Hippocampal formation (tissue), 2 donors: ENCODE measurements at regions not wholly inside any gene's neighbourhood (a gene's known extent, or its start where the extent isn't known, plus 50 kb on each side); places are given as distances from the start of the nearest gene placed in this dataset.
"Not testable (repeated sequence)": the region's sequence is repeated elsewhere in the genome, so short reads cannot be mapped to it uniquely, and the experiment has no call there.

ENCODE experiments used
- DNase-seq, 2 donors: peaks; one replicate each; lab custom pipeline; 2025; lab: John Stamatoyannopoulos, UW

DNA sequence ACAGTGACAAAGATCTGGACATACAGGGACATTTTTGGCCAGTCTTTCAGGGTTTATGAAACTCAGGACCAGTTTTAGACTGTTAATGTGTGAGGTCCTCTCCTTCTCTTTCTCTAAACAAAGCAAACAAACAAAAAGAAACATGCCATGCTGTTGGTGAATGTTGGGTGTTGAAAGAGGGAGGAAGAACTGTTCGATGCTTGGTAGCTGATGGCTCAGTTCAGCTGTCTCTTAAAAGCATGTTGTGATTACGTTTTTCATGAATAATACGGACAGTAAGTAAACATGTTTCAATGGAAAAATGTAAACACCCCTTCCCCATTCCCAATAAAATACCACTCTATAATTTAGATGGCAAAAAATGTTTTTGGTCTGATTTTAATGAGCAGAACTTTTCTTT lies 219.1 kb downstream of the SEC23IP start:
- DNase-seq = no peak

DNA sequence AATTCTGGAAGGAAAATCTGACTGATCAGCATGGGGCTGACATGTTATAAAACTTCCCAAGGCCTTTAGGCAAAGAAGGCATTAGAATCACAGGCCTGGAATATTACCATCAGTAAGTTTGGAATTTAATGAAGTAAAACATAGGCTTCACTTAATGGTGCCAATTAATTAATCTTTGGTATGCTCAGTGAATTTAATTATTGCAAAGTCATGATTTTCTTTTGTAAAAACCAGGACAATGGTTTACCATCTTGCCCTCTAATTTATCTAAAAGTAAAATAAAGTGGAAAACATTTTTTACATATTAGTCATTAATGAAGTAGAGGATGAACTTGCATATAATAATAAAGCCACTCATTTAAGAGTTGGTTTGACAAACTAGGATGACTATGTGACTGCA lies 220.3 kb downstream of the SEC23IP start:
- DNase-seq = no peak

DNA sequence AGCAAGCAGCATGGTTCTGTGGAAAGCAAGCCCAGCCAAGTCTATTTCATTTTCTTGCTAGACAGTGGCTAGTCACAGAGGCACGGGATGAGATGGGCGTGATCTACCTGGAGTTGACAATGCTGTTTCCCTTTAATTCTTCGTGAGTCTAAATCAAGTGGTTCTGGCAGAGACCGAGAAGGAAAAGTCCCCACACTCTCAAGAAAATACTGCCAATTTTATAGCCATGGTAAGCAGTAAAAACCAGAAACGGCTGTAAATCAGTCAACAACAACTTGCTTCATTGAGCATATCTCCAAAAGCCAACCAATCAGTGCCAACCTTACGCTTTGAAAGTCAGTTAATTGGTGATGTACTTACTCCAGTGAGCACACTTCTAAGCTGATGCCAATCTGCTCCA lies 223.4 kb downstream of the SEC23IP start:
- DNase-seq = no peak

DNA sequence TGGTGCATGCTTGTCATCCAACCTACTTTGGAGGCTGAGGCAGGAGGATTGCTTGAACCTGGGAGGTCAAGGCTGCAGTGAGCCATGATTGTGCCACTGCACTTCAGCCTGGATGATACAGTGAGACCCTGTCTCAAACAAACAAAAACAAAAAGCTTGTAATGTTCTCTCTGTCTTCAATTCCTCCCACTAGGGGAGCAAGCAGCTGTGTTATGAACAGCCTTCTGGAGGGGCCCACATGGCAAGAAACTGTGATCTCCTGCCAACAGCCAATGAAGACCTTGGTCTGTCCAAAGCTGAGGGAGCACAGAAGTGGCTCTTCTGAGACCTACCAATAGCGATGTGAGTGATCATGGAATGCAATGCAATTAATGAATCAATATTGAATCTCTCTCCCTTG lies 229.2 kb downstream of the SEC23IP start:
- no peak for DNase-seq

DNA sequence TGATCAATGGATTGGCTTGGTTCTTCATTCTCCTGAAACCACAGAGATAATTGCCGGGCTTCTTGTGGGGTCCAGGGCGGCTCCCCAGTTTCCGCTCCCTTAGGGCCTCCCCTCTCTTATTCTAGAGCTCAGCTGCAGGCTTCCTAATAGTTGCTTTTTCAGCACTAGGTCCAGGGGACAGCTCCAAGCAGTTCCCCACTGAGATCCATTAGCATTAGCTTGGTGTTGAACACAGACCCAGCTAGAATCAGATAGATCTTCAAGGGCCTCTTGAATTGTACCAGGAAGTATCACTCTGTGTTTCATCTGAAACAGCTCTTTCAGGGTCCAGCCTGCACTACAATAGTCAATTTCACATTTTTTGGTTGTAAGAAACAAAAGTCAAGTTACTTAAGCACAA lies 238.7 kb downstream of the SEC23IP start:
- DNase-seq = no peak

DNA sequence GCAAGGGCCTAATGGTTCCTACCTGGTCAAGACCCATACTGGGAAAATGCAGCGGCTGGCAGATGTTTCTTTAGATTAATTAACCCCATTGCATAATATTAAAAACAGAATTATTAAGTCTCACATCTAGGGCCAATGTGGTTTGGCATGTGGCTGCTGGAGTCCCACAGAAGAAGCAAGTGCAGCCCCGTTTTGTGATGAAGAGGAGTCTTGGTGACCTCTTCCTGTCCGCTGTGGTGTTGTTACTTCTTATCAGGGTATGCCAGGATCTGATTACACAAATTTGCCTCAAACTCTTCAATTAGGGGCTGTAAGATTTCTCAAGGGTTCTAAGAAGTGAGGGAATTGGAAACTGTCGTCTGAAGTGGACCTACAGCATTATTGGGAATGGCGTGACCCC lies 240.3 kb downstream of the SEC23IP start:
- no peak for DNase-seq

DNA sequence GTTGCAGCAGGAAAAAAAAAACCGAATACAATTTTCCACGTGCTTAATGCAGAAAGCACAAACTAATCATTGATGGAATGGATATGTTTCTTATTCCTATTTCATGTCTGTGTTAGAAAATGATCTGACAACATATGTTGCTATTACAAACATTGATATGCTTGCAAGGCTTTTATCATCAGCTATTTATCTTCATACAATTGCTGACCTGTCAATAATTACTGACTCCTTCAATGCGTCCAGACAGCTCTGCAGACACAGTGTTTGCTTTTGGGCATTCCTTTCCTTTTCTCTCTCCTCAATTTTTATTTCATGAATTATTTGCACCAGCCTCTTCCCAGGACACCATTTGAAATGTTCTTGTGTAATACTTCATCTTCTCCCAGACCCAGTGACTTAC lies 246.2 kb downstream of the SEC23IP start:
- no peak for DNase-seq

DNA sequence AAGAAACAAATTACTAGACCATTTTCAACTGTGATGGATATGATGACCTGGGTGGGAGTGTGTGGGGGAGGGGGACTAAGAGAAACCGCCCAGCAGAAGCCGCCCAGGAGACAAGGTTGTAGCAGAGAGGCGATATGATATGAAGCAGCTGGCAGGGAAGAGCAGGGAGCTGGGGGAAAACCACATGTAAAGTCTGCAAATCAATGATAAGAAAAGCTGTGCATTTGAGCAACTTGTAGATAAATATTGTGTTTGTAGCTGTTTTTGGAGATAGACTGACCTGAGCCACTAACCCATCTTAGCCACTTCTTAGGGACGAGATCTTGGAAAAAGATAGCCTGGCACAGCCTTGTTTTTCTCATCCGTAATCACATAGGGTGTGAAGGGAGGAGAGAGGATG lies 252.6 kb downstream of the SEC23IP start:
- no peak for DNase-seq

DNA sequence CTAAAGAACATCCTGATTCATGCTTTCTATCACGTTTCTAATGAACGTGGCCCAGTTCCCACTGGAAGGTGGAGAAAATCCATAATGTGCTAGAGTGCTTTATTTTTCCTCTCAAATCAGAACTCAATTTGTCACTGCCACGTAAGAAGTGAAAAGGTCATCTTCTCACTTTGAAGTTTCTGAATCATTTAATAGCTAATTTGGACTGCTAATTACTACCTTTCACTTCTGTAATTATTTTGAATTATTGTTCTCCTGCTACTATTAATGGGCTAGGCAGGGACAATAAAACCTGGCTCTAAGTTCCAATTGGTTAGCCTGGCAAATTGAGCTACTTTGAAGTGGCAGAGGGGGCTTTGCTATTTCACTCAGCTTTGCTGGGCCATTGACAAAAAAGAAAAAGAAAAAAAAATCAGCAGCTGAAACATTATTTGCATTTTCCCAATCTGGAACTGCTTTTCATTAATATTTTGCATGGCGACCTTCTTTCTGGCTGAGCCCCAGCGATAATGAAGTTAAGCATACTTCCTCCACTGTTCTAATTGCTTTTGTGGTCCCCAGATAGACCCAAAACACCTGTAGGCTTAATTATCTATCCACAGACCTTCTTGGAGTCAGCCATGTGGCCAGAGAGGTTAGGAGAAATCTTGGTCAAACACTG lies 264.2 kb downstream of the SEC23IP start:
- no peak for DNase-seq

DNA sequence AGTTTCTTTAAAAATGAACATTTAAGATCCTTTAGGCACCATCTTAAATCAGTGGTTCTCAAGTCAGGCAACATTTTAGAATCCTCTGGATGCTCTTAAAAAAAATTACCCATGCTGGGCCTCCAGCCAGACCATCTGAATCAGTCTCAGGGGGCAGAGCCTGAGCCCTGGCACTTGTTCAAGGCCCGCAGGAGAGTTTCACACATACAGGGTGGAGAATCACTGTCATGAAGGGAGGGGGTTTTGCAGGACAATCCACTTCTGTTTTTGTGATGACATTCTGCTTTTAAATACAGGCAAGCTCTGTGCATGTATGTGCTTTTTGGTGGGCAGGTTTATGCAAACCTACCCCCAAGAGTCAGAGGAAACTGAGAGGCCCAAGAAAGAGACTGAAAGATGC lies 268.6 kb downstream of the SEC23IP start:
- no peak for DNase-seq

DNA sequence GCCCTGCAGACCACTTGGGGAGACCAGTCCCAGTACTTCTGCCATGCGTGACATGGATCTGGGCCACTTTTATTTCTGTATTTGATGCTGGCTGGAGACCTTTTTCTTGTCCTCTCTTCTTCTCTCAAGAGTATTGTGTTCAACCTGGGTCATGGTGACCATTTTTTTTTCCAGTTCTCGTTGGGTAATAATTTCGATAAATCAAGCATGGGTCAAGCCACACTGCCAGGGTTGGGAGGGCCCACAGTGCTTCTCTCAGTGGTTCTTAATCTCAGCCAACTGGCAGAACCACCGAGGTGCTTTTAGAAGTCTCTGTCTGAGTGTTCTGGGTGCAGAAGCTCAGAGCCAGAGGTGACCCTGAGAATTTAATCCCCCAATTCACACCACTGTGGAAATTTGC lies 269.9 kb downstream of the SEC23IP start:
- no peak for DNase-seq

DNA sequence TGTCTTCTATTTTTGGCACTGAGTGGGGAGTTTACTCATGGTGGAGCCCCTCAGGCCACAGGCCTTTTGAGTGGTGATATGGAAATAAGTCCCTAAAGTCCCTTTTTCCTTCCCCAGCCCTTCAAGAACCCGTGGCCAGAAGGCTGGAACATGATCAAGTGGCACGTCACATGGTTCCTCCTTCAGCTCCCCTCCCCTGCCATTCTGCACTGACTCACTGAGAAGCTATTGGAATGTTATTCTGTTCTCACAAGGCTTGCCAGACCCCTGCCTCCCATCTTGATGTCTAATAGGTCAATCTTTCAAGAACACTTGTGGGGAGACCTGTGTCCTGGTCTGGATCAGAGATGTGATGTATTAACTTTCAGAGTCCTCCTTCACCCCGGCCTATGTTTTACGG lies 279.8 kb downstream of the SEC23IP start:
- DNase-seq = no peak

DNA sequence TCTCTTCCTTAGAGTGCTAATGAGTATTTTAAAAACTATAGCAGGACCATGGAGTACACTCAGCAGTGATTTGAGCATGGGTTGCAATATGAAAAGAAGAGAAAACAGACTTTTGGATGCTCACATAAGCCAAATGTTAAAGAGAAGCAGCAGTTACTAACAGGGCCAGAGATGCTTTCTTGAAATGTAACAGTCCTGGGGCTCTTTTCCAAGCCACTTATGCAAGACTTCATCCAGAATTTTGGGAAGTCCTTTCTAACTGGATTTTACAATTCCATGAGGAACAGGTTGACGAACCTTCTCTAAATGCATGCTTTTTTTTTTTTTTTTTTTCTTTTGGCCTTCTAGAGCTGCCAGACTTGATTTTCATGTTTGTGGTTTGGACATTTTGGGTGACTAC lies 282.0 kb downstream of the SEC23IP start:
- DNase-seq = no peak

DNA sequence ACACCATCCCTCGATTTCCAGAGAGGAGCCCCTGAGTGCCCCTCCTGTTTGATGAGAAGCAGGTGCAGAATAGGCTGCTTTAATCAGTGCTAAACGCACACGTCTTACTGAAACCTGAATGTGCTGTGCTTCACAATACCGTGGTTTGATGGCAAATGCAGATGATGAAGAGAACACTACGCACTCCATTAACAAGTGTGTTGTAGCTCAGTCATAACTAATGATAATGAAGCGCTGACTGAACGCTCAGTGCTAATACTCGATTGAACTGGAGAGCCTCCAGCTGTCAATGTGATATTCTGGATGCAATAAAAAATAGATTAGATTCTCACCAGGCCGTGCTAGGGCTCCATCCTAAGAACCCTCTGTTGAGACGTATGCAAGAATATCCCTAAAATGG lies 279.7 kb upstream of the PLPP4 start:
- no peak for DNase-seq

DNA sequence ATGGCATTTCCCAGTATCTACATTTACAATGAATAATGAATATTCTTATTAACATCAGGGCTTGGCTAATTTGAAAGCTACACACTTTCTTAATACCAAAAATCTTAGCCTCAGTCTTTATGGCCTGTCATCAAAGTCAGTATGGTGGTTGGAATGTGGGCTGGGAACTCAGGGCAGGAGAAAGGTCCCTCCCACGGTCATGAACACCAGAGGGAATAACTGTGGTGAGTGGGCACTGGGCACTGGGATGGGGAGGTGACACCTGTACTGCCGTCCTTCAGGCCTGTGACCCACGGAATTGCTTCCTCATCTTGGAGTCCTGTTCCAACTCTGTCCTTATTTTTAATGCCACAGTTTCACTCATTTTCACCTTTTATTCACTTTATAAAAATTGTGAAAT lies 276.9 kb upstream of the PLPP4 start:
- DNase-seq = no peak

DNA sequence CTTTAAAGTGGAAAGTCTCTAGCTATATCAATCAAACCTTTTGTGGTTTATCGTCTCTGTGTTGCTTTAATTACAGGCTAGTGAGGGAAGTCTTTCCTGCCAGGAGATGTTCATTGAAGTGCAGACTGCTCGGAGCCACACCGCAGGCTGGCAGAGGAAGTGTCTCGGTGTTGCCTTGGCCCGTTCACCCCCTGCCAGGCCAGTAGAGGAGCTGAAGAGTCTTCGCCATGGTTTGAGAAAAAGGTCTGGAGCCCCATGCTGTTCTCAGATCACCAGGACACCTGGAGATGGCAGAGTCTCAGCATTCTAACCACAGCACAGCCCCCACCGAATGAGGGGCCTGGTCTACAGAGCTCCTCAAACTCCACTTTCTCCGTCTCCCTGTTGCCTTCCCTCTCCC lies 275.9 kb upstream of the PLPP4 start:
- DNase-seq = no peak

DNA sequence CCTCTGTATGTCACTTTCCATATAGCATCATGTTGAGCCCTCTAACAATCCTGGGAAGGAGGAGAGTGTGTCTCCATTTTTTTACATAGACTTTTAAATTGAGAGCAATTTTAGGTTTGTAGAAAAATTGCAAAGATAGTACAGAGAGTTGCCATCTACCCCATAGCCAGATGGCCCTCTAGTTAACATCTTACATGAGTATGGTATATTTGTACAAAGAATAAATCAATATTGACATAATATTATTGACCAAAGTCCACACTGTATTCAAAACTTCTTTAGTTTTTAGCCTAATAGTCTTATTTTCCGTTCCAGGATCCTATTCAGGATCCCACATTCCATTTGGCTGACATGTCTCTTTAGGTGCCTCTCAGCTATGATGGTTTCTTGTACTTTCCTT lies 274.6 kb upstream of the PLPP4 start:
- no peak for DNase-seq

DNA sequence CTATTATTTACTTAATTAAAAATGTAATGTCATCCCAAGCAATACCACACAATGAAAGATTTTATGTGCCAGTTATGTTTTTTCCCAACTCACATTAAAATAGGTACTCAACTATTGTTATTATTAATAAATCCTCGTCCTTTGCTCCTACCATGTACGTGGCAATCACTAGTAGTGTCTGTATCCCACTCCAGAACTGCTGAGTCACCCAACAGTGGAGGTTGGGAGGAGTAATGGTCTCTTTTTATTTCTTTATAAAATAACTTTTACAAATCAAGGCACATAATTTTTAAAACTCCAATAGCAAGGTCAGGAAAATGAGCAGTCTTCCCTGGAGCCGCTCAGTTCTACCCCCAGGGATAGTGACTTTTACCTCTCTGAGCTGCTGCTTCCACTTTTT lies 273.5 kb upstream of the PLPP4 start:
- DNase-seq = no peak

DNA sequence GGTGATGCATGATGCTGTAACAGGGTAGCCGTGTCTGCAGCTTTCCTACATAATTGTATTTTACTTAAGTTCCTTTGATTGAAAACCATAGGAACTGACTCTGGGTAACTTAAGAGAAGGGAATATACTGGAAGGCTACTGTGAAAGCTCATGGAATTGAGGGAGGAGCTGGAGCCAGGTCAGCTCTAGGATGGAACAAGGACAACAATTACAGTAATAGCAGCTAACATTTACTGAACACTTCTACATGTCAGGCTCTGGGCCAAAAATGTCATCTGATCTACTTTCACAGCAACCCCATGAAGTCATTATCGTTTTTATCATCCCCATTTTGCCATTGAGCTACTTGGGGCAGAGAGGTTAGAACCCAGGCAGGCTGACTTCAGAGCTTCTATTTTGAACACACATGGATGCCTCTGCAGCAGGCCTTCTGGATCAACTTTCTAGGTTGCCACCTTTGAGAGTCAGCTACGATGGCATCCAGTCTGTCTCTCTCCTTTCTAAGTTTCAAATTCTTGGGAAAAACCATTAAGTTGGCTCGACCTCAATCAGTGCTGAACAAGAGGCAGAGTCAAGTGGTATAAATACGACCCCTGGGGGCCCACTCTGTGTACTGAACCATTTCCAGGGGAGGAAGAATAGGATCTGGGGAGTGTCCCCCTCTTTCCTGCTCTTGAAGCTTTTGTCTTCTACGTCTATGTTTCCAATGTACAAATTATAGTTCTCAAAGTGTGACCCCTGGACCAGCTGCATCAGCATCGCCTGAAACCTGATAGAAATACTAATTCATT lies 272.3 kb upstream of the PLPP4 start:
- no peak for DNase-seq

DNA sequence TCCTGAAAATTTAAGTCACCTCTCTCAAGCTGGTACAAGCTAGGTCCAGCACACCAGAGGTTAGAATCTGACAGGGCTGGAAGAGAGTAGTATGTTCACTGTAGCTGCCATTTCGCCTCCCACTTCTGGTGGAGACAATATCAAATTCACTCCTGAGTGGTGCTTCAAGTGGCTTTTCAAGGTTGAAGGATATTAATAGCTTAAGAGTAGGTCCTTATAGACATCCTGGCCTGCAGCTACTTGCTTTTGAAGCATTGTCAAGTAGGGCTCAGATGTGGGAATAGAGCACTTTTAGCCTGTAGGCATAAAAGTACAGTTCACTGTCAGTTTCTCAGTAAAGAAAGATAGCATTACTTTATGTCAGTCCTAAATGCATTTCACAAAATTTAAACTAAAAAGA lies 270.5 kb upstream of the PLPP4 start:
- no peak for DNase-seq

DNA sequence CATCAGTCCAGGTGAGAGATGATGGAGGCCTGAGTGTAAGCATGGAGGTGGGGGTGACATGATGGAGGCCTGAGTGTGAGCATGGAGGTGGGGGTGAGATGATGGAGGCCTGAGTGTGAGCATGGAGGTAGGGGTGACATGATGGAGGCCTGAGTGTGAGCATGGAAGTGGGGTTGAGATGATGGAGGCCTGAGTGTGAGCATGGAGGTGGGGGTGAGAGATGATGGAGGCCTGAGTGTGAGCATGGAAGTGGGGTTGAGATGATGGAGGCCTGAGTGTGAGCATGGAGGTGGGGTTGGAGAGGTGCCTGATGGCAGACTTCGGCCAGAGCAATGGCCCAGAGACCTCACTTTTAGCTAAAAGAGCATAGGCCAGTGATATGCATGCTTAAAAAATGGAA lies 269.9 kb upstream of the PLPP4 start:
- not testable (repeated sequence) for DNase-seq

DNA sequence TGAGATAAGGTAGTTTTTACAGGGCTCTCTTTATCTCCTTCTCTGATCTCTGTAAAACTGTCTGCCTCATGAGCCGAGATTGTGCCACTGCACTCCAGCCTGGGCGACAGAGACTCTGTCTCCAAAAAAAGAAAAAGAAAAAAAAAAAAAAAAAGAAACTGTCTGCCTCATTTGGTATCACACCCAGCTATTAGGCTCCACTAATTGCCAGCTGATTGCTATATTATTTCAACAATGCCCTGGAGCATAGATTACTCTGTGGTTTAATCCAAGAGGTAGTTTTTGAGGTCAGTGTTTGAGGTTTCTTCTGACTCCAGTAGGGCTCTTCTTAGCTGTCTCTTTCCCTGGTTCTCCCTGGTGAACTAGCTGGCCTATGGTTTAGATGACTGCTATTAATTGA lies 268.1 kb upstream of the PLPP4 start:
- no peak for DNase-seq

DNA sequence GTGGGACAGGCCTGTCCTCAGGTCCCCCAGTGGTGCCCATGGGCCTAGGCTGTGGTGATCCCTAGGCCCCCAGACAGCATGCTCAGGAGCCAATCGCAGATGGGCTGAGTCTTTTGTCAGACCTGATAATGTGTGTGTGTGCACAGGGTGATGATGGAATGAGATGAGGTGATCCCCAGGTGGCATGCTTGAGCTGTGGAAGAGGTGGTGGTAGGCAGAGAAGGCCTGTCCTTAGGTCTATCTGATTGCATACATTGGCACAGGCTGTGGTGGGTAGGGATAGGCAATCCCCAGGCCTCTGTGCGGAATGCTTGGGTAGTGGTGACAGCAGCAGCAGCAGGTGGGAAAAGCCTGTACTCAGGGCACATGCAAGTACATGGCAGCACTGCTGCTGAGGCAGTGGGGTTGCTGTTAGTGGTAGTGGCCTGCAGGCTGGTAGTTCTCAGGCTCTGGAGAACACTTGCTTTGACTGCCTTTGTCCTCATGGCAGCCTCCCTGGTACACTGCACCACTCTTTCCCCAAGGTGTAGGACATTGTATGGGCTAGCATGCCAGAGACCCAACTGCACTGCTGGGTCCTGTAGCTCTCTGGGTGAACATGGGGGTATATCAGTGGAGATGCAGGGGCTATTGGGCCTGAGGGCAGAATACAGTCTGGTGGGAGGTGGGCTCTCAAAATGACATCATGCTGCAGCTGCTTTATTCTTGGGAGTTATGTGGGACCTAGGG lies 260.9 kb upstream of the PLPP4 start:
- no peak for DNase-seq
